GM23338 (cell line): ENCODE measurements at regions not wholly inside any gene's neighbourhood (a gene's known extent, or its start where the extent isn't known, plus 50 kb on each side); places are given as distances from the start of the nearest gene placed in this dataset.

Experiments
- ATAC-seq: fragments of 200-7000 bp; cut with Tn5 transposase; 3 replicates; pipeline ENCODE4 v1.9.1; 2020
- DNase-seq: peaks from one replicate; pipeline ENCODE4 v3.0.0-alpha.2; 2015; ENCODE audit warnings: low spot score
- H2AFZ ChIP-seq: fragments of 200-600 bp; sonication (generic); 2 replicates; pipeline ENCODE4 v1.8.0; 2016; ENCODE audit warnings: antibody characterized with exemption, mild to moderate bottlenecking, moderate library complexity
- H3F3A ChIP-seq: fragments of 200-600 bp; sonication (generic); replicated peaks from 2 replicates; pipeline ENCODE4 v1.8.0; 2017; ENCODE audit warnings: antibody characterized with exemption, mixed run types, low read depth
- H3K27ac ChIP-seq: fragments of 200-600 bp; sonication (generic); 2 replicates; pipeline ENCODE4 v1.6.1; 2016; ENCODE audit warnings: low read depth
- H3K27me3 ChIP-seq: fragments of 200-600 bp; sonication (generic); 2 replicates; pipeline ENCODE4 v1.8.0; 2016; ENCODE audit warnings: mild to moderate bottlenecking, mixed run types, moderate library complexity; ENCODE audit not compliant: insufficient read depth
- H3K36me3 ChIP-seq: fragments of 200-600 bp; sonication (generic); 2 replicates; pipeline ENCODE4 v1.8.0; 2016; ENCODE audit warnings: mild to moderate bottlenecking; ENCODE audit not compliant: insufficient read depth
- H3K4me1 ChIP-seq: fragments of 200-600 bp; sonication (generic); 2 replicates; pipeline ENCODE4 v1.8.0; 2016; ENCODE audit warnings: mild to moderate bottlenecking, moderate library complexity; ENCODE audit not compliant: insufficient read depth
- H3K4me2 ChIP-seq: fragments of 200-600 bp; sonication (generic); 2 replicates; pipeline ENCODE4 v1.7.1; 2017; ENCODE audit warnings: mixed run types
- H3K4me3 ChIP-seq: fragments of 200-600 bp; sonication (generic); 2 replicates; pipeline ENCODE4 v1.6.1; 2016; ENCODE audit warnings: mixed run types
- H3K79me2 ChIP-seq: fragments of 200-600 bp; sonication (generic); replicated peaks from 2 replicates; pipeline ENCODE4 v1.8.0; 2017; ENCODE audit warnings: mild to moderate bottlenecking; ENCODE audit not compliant: insufficient read depth
- H3K9me2 ChIP-seq: fragments of 200-600 bp; sonication (generic); 2 replicates; pipeline ENCODE4 v1.8.0; 2017; ENCODE audit not compliant: insufficient read depth
- H4K20me1 ChIP-seq: fragments of 200-600 bp; sonication (generic); replicated peaks from 2 replicates; pipeline ENCODE4 v1.8.0; 2017; ENCODE audit warnings: mild to moderate bottlenecking; ENCODE audit not compliant: insufficient read depth
- H3K27ac Mint-ChIP-seq: 2 replicates; pipeline ENCODE4 v1.8.0; 2020; ENCODE audit warnings: inconsistent platforms, mild to moderate bottlenecking, moderate library complexity, mixed read lengths
- H3K27me3 Mint-ChIP-seq: 3 replicates; pipeline ENCODE4 v1.8.0; 2022; ENCODE audit warnings: low read depth, mild to moderate bottlenecking, moderate library complexity, mixed read lengths, inconsistent platforms; ENCODE audit not compliant: insufficient read depth, poor library complexity
- H3K36me3 Mint-ChIP-seq: 3 replicates; pipeline ENCODE4 v1.8.0; 2021; ENCODE audit warnings: low read depth, mild to moderate bottlenecking, inconsistent platforms, moderate library complexity, mixed read lengths
- H3K4me1 Mint-ChIP-seq: 3 replicates; pipeline ENCODE4 v1.8.0; 2020; ENCODE audit warnings: mild to moderate bottlenecking, inconsistent platforms, mixed read lengths
- H3K4me3 Mint-ChIP-seq: 3 replicates; pipeline ENCODE4 v1.8.0; 2021; ENCODE audit warnings: moderate library complexity, mild to moderate bottlenecking, inconsistent platforms, mixed read lengths
- H3K9me3 Mint-ChIP-seq: 3 replicates; pipeline ENCODE4 v1.8.0; 2020; ENCODE audit warnings: moderate library complexity, mild to moderate bottlenecking, inconsistent platforms, mixed read lengths
- CREB1 ChIP-seq: fragments of 250-450 bp; sonication (Bioruptor Pico); IDR thresholded peaks from 2 replicates; pipeline ENCODE4 v1.5.0; 2020; ENCODE audit warnings: low read depth, mild to moderate bottlenecking, moderate library complexity
- ETS1 ChIP-seq: IDR thresholded peaks from 2 replicates; pipeline ENCODE4 v1.6.1; 2016; ENCODE audit warnings: antibody characterized with exemption
- NANOG ChIP-seq: IDR thresholded peaks from 2 replicates; pipeline ENCODE4 v1.6.1; 2016; ENCODE audit warnings: antibody characterized with exemption, borderline replicate concordance
- ZNF114 ChIP-seq: fragments of 250-450 bp; sonication (Bioruptor Pico); IDR thresholded peaks from 2 replicates; pipeline ENCODE4 v1.5.0; 2020; ENCODE audit warnings: mild to moderate bottlenecking, moderate library complexity
- ZNF462 ChIP-seq: fragments of 250-450 bp; sonication (Bioruptor Pico); IDR thresholded peaks from 2 replicates; pipeline ENCODE4 v1.5.0; 2020; ENCODE audit warnings: mild to moderate bottlenecking, moderate library complexity

- Mint-ChIP-seq H3K27ac (peak overlapping the region; percentile 85), H3K36me3 (no peaks in the 10 kb centered on the region), H3K4me1 (peaks cover 29% of the 10 kb centered on the region), H3K4me3 (no peak overlapping the region), H3K9me3 (no peaks in the 10 kb centered on the region), H3K27me3 (no peaks in the 10 kb centered on the region)
- no peaks in the 10 kb centered on the region for H3K36me3 ChIP-seq
- peak overlapping the region; percentile 20; the same call in 1 of the 2 replicates for H3K4me2 ChIP-seq
- ATAC-seq = peak; percentile 96
- H2AFZ ChIP-seq = no peak overlapping the region; the same call in 1 of the 2 replicates
- H3F3A ChIP-seq = no peaks in the 10 kb centered on the region
- TF ChIP-seq ZNF114 (CRISPR knock-in tag) (no peak), ETS1 (no peak), CREB1 (no peak), NANOG (no peak), ZNF462 (CRISPR knock-in tag) (peak; percentile 15; the same call in 1 of the 2 replicates)
- no peak overlapping the region for H3K4me3 ChIP-seq
- H3K27me3 ChIP-seq = no peaks in the 10 kb centered on the region
- peak; percentile 65 for DNase-seq
- H3K79me2 ChIP-seq = no peaks in the 10 kb centered on the region
- no peaks in the 10 kb centered on the region for H3K9me2 ChIP-seq
- H3K27ac ChIP-seq = peak overlapping the region; percentile 17
- H4K20me1 ChIP-seq = no peaks in the 10 kb centered on the region
- peaks cover 15% of the 10 kb centered on the region for H3K4me1 ChIP-seq
Measured at GRCh38 chr1:199311478-199312262, 672.8 kb downstream of the PTPRC start.
